ENCODE measurements at regions not wholly inside any gene's neighbourhood (a gene's known extent, or its start where the extent isn't known, plus 50 kb on each side); places are given as distances from the start of the nearest gene placed in this dataset.

DNA sequence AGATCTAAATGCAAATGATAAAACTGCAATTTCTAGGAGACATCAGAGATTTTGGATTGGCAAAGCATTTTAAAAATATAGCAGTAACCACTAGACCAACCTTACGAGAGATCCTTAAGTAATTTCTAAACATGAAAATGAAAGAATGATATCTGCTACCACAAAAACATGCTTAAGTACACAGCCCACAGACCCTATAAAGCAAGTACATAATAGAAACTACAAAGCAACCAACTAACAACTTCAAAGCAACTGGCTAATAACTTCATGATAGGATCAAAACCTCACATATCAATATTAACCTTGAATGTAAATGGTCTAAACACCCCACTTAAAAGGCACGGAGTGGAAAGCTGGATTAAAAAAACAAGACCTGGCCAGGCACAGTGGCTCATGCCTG is 209.9 kb upstream of the SOX14 start:
- peaks cover 0 to 1% of the 10 kb centered on the region in 2 donors for H3K9me3 ChIP-seq
- intact Hi-C loops (cut with DNase I), result no loop called here
- ATAC-seq (no peak), DNase-seq (no peak)
- no peak for TF ChIP-seq CTCF (IDR thresholded peaks at IDR 0.05)
- H3K4me3 ChIP-seq, result no peak overlapping the region
- no peak overlapping the region for H3K27ac ChIP-seq
- no peaks in the 10 kb centered on the region for H3K4me1 ChIP-seq
- no peaks in the 10 kb centered on the region for H3K36me3 ChIP-seq
- no peaks in the 10 kb centered on the region for H3K27me3 ChIP-seq

DNA sequence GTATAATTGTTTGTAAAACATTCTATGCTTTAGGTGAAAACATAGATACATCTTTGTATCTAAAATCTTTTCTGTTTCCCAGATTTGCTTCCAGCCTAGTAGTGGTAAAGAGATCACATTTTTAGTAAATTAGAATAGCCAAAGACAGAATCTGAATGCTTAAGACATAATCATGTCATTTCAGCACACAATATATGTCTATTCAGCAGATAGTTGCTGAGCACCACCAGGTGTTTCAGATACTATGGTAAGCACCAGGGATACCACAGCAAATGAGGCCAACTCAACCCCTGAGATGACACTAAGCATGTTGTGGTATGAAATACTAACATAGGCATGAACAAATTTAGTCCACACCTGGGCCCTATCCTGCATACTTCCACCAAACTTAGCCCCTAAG is 195.2 kb upstream of the SOX14 start:
- peaks cover 0 to 9% of the 10 kb centered on the region in 2 donors for H3K9me3 ChIP-seq
- TF ChIP-seq CTCF (IDR thresholded peaks at IDR 0.05), result no peak
- H3K36me3 ChIP-seq, result no peaks in the 10 kb centered on the region
- no peaks in the 10 kb centered on the region for H3K27me3 ChIP-seq
- DNase-seq (no peak), ATAC-seq (no peak)
- no peak overlapping the region for H3K4me3 ChIP-seq
- H3K27ac ChIP-seq, result no peak overlapping the region
- H3K4me1 ChIP-seq, result no peaks in the 10 kb centered on the region
- intact Hi-C loops (cut with DNase I), result no loop called here

DNA sequence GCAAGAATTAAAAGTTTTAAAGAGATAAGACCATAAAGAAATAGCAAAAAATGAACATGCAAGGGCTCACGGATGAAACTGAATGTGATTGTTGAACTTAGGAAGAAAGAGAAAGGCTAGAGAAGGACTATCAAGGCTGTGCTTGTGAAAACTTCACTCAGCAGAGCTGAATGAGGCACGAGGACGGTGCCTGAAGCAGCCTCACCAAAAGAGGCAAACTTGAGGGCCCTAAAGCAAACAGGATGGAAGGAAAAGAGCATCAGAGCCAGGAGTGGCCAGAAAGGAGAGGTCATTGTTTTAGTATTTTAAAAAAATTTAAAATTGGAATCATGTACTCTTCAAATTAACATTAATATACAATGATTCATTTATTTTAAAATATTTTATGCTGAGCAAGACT is 191.2 kb upstream of the SOX14 start:
- H3K9me3 ChIP-seq, result no peaks in the 10 kb centered on the region
- no peaks in the 10 kb centered on the region for H3K36me3 ChIP-seq
- H3K27ac ChIP-seq, result no peak overlapping the region
- DNase-seq, result no peak
- TF ChIP-seq CTCF (IDR thresholded peaks at IDR 0.05), result no peak
- no peaks in the 10 kb centered on the region for H3K27me3 ChIP-seq
- ATAC-seq, result no peak
- no peaks in the 10 kb centered on the region for H3K4me1 ChIP-seq
- H3K4me3 ChIP-seq, result no peak overlapping the region
- intact Hi-C loops (cut with DNase I), result no loop called here

DNA sequence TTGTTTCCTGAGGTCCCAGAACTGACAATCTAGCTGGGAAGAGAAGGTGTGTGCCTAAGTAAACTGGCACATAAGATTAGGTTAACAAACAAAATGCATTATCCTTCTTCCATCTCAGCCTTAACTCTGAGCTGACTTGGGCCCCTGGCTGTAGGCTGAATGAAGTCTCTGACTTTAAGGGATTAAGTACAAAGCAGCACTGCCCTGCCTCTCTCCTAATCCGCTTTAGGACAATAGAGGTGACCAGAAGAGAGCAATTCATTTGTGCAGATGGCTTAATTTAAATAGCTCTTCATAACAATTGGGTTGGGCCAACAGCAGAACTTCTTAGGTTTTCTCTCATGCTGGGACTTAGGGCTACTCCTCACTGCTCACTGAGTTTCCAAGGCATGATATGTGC is 181.6 kb upstream of the SOX14 start:
- no peak for TF ChIP-seq CTCF (IDR thresholded peaks at IDR 0.05)
- Histone ChIP-seq H3K36me3 (no peaks in the 10 kb centered on the region), H3K9me3 (peaks cover 0 to 6% of the 10 kb centered on the region in 2 donors), H3K27me3 (no peaks in the 10 kb centered on the region), H3K4me3 (no peak overlapping the region), H3K4me1 (no peaks in the 10 kb centered on the region), H3K27ac (no peak overlapping the region)
- intact Hi-C loops (cut with DNase I), result no loop called here
- no peak for DNase-seq
- ATAC-seq, result no peak

- no peak overlapping the region for H3K27ac ChIP-seq
- H3K9me3 ChIP-seq, result peaks cover 0 to 6% of the 10 kb centered on the region in 2 donors
- no peaks in the 10 kb centered on the region for H3K27me3 ChIP-seq
- H3K4me3 ChIP-seq, result no peak overlapping the region
- DNase-seq (no peak), ATAC-seq (no peak)
- no peaks in the 10 kb centered on the region for H3K4me1 ChIP-seq
- intact Hi-C loops (cut with DNase I), result no loop called here
- H3K36me3 ChIP-seq, result no peaks in the 10 kb centered on the region
- TF ChIP-seq CTCF (IDR thresholded peaks at IDR 0.05), result no peak
Measured at GRCh38 chr3:137583256-137583655, 180.9 kb upstream of the SOX14 start.
